Activated T-cell treated with anti-CD3 and anti-CD28 coated beads for 1 hour (primary cell): ENCODE measurements at regions not wholly inside any gene's neighbourhood (a gene's known extent, or its start where the extent isn't known, plus 50 kb on each side); places are given as distances from the start of the nearest gene placed in this dataset.

Experiments used
- DNase-seq: peaks from one replicate; pipeline ENCODE4 v3.0.0-alpha.2; 2020; ENCODE audit warnings: low read depth

DNA sequence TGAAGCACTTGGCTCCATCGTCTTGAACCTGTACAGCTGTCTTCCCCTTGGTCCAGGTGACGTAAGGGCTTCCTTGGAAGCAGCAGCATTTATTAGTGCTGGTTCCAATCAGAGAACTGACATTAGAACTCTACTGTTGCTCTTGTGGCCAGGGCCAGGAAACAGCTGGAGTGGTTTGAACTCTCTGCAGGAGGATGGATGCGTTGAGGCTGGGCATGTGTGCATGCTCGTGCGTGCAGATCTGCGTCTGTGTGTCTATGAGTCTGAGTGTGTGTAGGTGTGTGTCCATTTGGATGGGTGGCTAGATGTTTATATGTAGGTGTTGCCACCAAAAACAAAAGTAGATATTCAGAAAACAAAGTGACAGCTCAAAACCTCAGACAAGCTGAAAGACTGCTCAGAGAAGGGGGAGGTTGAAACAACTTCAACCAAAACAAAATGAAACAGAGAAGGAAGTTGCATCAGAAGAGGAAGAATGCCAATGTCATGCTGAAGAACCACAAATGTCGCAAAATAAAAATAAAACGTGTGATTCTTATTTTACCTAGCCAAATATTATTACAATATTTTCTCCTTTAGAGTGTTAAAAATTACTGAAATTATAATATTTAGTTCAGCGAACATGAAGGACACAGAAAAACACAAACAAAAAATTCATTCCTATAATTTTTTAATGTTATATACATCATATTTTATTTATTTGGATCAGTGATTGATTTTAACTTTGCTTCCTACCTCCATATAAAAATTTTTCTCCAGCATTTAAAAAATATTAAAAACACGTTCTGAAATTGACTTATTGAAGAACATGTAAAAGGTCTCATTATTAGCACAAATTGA is 96.1 kb upstream of the MKLN1 start:
- peak; percentile 14 for DNase-seq

GRCh38 chr7:131232768-131233167 is 94.9 kb upstream of the MKLN1 start:
- no peak for DNase-seq

DNA sequence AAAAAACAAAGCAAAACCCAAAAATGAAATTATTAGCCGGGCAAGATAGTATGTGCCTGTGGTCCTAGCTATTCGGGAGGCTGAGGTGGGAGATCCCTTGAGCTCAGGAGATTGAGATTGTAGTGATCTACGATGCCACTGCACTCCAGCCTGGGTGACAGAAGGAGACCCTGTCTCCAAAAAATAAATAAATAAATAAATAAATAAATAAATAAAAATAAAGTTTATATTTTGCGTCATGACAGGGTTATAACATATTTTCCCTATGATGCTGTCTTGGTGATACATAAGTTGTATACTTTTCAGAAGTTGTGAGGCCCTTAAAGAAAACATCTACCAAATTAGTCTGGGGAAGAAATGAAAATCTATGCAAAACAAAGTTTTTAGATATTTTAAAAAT is 94.5 kb upstream of the MKLN1 start:
- DNase-seq, result no peak

DNA sequence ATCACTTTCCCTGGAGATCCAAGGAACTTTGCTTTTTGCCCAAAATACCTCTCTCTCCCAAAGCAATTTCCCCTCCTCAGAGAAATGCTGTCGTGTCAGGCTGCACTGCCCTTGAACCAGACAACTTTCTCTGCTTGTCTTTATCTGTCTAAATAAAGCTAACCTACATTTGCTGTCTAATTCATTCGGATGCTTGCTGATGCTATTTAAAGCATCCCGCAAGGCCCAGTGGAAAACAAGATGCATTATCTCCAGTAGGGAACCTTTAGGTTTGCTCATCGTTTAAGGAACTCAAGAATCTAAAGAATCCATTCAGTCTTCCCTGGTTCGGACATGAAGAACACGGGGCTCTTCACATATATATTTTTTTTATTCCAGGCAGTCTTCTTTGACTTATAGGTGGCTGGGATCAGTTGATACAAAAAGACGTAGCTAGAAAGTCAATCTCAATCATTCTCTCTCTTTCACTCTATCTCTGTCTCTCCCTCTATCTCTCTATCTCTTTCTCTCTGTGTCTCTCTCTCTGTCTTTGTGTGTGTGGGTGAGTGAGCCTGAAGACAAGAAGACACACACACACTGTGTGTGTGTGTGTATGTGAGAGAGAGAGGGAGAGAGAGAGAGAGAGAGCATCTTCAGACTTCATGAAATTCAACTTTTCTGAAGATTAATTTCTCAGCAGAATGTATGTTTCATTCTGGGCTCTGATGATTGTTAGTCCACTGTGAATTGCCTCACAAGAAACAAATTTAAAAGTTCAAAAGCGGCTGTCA is 92.8 kb upstream of the MKLN1 start:
- no peak for DNase-seq

- DNase-seq, result peak; percentile 48
Measured at GRCh38 chr7:131235489-131236317, 92.0 kb upstream of the MKLN1 start.

- DNase-seq, result no peak
Measured at GRCh38 chr7:131236318-131236672, 91.4 kb upstream of the MKLN1 start.

- no peak for DNase-seq
Measured at GRCh38 chr7:131238347-131238931, 89.2 kb upstream of the MKLN1 start.

DNA sequence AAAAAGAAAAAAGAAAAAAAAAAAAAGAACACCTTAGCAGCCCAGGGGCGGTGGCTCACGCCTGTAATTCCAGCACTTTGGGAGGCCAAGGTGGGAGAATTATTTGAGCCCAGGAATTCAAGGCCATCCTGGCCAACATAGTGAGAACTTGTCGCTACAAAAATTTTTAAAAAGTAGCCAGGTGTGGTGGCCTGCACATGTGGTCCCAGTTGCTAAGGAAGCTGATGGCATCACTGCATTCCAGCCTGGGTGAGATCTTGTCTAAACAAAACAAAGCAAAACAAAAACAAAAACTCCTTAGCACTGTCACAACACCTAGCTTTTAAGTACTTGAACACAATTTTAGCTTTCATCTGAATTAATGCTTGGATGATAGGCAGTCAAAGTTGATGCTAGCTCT is 86.3 kb upstream of the MKLN1 start:
- no peak for DNase-seq

GRCh38 chr7:131242123-131242650 is 85.5 kb upstream of the MKLN1 start:
- DNase-seq, result no peak

- DNase-seq, result no peak
Measured at GRCh38 chr7:131244259-131244852, 83.3 kb upstream of the MKLN1 start.

DNA sequence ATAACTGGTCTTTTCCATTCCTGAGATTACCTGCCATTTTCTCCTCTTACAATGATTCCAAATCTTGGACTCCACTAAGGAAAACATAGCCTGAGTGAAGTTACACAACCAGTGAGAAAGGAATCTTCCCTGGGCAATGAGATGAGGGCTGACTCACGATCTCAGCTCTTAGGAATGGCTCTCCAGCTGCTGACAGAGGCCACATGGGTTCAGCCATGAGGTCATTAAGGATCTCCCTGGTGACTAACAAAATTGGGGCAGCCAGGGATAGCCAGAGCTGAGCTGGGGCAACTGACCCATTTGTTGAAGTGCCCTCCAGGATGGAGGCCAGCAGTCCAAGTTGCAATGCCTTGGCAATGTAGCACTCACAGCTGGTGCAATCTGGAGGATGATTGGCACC is 78.7 kb upstream of the MKLN1 start:
- DNase-seq, result no peak

GRCh38 chr7:131249483-131249882 is 78.2 kb upstream of the MKLN1 start:
- DNase-seq, result no peak

- DNase-seq, result no peak
Measured at GRCh38 chr7:131250331-131250730, 77.3 kb upstream of the MKLN1 start.

- DNase-seq, result no peak
Measured at GRCh38 chr7:131251371-131251770, 76.3 kb upstream of the MKLN1 start.

GRCh38 chr7:131252976-131253375 is 74.7 kb upstream of the MKLN1 start:
- no peak for DNase-seq

GRCh38 chr7:131254211-131254610 is 73.5 kb upstream of the MKLN1 start:
- no peak for DNase-seq

GRCh38 chr7:131255242-131255641 is 72.4 kb upstream of the MKLN1 start:
- no peak for DNase-seq

GRCh38 chr7:131261476-131261994 is 66.1 kb upstream of the MKLN1 start:
- DNase-seq, result no peak

DNA sequence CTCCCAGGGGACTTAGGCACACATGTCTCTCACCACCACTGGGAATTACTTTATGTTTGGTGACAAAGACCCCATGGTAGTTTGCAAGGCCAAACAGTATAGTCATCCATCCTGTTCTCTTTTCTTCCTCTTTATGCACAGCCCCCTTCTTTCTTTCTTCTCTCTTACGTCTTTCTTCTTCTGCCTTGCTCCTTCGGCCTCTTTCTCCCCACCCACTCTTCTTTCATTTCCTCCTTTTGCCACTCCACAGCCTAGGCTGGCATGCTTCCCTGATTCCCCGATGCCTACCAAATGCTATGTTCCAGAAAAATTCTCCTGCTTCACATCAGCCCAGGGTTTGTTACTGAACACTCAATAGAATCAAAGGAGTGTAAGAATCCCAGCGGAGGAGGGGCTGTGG is 62.4 kb upstream of the MKLN1 start:
- DNase-seq, result no peak

DNA sequence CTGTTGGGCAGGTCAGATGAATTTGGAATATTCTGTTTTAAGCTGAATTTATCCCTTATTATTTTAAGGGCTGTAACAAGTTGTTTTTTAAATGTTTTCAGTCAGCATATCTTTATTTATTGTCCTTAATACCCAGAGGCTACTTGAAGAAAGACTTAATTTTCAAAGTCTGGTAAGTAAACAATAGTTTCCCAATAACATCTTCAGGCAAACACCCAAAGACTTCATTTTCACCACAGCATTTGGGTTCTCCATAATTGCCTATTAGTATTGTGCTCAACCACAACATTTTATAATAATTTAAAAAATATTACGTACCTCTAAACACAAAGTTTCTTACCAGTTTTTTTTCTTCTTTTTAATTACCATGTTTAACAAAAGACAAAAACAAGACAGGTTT is 60.0 kb upstream of the MKLN1 start:
- DNase-seq, result no peak

DNA sequence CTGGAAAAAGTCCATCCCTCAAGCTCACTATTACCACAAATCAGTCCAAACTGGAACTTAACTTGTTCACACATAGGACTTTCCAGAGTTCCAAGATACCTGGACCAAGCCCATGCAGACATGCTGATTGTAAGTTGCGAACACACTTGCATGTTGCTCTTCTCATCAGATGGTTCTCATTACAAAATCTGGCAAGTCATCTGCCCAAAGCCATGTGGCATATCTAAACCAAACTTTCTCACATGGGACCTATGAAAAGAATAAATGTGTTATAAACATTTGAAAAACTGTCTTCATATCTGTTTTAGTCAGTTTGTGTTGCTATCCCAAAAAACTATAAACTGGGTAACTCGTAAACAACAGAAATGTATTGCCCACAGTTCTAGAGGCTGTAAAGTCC is 58.8 kb upstream of the MKLN1 start:
- DNase-seq, result no peak
